Erythroblast (primary cell): ENCODE measurements at regions not wholly inside any gene's neighbourhood (a gene's known extent, or its start where the extent isn't known, plus 50 kb on each side); places are given as distances from the start of the nearest gene placed in this dataset.
"Not testable (repeated sequence)": the region's sequence is repeated elsewhere in the genome, so short reads cannot be mapped to it uniquely, and the experiment has no call there.

Experiments used
- DNase-seq, 2 experiments: peaks; one replicate each; lab custom pipeline; 2025; lab: John Stamatoyannopoulos, UW
- GATA1 ChIP-seq: IDR thresholded peaks from 2 replicates; pipeline ENCODE4 v1.6.1; 2011; ENCODE audit warnings: low read depth, mild to moderate bottlenecking, control low read depth, low read length, moderate library complexity
- POLR2A ChIP-seq: IDR thresholded peaks from 2 replicates; pipeline ENCODE4 v1.6.1; 2011; ENCODE audit warnings: mild to moderate bottlenecking, low read length

DNA sequence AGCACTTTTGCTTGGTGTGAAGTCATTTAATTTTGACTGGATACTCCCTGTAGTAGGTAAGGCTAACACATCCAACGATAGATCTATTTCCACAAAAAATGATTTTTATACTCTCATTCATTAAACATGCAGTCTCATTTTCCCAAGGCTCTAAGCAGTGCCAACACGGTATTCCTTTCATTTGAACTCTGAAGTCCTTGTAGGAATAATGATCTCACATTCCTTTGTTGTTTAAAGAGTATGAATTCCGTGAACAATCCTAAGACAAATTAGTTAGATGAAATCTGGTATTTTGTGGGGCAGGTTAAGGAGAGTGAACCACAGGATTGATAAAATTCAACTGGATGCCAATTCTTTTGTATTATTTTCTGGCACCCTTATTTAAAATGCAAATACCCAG is 66.6 kb downstream of the LACC1 start:
- TF ChIP-seq POLR2A = no peak
- TF ChIP-seq GATA1 = no peak
- DNase-seq = no peak

DNA sequence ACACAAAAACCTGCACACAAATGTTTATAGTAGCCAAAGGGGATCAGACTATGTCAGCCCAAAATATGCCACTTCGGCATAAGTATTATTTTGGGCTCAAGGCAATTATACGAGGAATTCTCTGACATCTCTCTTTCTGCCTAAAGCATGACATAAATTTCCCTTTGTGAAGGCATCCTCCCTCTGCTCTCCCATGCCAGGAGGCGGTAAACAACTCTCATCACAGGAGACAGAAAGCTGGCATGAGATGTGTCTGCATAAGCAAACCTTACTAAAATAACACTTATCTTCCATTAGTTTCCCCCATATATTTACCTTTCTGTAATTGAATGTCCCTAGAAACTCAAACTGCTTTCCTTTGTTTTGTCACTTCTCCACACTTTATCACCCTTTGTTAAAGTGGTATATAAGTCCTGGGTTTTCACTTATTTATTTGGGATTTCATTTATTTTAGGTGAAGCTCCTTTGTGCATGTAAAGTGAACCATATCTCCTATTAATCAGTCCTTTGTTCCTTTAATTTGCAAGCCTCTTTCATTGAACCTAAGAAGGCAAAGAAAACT is 68.3 kb downstream of the LACC1 start:
- DNase-seq = no peak
- TF ChIP-seq GATA1 (no peak), POLR2A (no peak)

DNA sequence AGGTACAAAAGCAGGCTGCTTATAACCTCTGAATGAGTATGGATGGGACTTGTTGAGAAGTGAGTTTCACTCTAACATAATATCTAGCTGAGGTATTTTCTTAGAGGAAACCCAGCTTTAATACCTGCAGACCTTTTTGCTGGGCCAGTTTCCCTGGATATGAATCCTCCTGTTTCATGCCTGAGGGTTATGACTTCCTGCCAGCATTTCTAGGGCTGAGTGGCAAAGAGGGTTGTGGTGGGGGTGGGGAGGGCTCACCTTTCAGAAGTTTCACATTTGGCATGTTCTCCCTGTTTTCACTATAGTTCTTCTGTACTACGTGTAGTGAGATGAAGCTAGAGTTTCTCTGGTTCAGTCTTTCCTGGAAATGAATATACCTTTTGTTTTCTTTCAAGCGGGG is 73.7 kb downstream of the LACC1 start:
- no peak for DNase-seq
- TF ChIP-seq POLR2A (no peak), GATA1 (no peak)

DNA sequence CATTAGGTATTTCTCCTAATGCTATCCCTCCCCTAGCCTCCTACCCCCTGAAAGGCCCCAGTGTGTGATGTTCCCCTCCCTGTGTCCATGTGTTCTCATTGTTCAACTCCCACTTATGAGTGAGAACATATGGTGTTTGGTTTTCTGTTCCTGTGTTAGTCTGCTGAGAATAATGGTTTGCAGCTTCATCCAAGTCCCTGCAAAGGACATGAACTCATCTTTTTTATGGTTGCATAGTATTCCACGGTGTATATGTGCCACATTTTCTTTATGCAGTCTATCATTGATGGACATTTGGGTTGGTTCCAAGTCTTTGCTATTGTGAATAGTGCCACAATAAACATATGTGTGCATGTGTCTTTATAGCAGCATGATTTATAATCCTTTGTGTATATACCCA is 77.3 kb downstream of the LACC1 start:
- not testable (repeated sequence) for DNase-seq

DNA sequence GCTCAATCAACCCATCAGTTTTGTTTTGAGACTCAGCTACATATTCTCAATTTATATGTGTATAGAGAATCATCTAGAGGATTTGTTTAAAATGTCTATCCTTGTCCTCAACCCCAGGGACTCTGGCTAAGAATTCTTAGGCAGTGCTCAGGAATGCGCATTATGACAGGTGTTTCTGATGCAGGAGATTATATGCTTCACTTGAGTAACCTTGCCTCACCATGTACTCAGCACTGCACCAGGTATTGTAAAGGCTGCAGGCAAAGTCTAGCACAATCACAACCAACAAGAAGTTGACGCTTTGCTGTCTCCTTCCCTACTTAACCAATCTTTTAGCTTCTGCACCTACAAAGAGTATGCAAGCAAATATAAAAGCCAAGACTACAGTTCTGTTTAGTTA is 79.6 kb downstream of the LACC1 start:
- no peak for DNase-seq
- TF ChIP-seq GATA1 = no peak
- no peak for TF ChIP-seq POLR2A

DNA sequence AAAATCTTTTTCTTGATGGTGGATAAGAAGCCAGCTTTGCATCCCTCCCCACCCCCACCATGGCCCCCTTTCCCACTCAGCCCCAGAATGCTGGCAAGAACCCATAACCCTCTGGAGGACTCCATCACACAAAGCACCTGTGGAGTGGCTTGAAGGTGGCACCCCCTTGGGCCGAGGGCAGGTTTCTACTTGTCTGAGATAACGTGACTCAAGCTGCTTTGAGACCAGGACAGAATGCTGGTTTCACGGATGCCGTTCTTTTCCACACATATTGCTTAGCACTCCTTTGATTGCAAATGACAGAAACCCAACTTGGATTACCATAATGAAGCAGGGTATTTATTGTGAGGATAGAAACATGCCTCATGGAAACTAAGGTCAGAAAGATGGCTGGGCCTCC is 82.2 kb downstream of the LACC1 start:
- no peak for DNase-seq
- TF ChIP-seq POLR2A (no peak), GATA1 (no peak)

DNA sequence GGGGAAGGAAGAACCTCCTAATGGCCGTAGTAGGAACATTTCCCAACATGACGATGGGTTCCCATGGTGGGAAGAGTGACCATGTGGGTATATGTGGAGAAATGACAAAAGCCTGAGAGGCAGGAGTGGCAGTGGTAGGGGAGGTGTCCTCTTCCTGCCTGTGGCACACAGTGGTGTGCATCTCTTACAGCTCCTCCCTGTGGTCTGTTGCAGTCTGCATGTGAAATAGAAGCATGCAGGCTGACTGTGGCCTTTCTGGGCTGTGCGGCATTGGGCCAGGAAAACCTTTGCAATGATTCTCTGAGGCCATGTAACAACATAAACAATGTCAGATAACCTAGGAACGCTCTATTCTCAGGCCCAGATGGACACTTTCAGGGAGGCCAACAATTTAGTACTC is 84.0 kb downstream of the LACC1 start:
- no peak for DNase-seq

DNA sequence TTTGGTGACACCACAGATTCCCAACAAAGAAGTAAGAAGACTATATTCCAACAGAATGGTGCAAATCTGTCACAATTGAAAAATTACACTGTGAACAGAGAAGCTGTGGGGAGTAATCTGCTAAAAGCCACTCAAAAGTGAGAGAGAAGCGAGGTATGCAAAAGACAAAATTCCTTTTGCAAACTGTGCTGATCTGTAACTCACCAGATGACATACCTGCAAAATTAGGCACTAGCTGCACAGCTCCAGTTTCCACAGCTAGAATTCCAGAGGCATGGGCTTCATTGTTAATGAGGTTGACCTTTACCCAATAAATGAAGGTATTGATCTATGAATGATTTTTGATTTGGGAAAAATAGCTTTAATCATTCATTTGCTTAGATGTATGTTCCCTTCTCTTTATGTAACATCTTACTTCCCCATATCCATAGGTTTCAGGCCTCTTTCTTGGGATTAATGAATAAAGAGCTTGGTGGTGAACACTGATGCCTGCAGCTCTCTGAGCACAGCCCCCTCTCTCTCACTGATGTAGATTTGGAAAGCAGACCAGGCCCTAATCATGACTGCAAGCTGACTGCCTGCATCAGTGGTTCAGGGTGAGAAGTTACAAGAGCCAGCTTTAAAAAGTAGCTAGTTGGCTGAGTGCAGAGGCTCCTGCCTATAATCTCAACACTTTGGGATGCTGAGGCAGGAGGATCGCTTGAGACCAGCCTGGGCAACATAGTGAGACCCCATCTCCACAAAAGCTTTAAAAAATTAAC is 85.2 kb downstream of the LACC1 start:
- TF ChIP-seq POLR2A = no peak
- TF ChIP-seq GATA1 = no peak
- DNase-seq = no peak

More for the DNA sequence above, 84.0 kb downstream of the LACC1 start:
- TF ChIP-seq GATA1 (no peak), POLR2A (no peak)

DNA sequence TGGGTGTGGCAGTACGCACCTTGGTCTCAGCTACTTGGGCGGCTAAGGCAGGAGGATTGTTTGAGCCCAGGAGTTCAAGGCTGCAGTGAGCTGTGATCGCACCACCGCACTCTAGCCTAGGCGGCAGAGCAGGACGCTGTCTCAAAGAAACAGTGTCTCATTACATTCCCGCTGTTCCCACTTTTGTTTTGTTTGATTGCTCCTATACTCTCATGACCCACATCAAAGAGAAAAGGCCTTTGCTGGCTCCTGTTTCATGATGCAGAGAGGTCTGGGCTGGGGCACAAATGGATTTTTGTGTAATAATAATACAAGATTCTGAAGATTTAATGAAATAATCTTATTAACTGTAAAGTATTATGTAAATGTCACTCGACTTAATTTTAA is 85.7 kb downstream of the LACC1 start:
- TF ChIP-seq GATA1 (no peak), POLR2A (no peak)
- no peak for DNase-seq

DNA sequence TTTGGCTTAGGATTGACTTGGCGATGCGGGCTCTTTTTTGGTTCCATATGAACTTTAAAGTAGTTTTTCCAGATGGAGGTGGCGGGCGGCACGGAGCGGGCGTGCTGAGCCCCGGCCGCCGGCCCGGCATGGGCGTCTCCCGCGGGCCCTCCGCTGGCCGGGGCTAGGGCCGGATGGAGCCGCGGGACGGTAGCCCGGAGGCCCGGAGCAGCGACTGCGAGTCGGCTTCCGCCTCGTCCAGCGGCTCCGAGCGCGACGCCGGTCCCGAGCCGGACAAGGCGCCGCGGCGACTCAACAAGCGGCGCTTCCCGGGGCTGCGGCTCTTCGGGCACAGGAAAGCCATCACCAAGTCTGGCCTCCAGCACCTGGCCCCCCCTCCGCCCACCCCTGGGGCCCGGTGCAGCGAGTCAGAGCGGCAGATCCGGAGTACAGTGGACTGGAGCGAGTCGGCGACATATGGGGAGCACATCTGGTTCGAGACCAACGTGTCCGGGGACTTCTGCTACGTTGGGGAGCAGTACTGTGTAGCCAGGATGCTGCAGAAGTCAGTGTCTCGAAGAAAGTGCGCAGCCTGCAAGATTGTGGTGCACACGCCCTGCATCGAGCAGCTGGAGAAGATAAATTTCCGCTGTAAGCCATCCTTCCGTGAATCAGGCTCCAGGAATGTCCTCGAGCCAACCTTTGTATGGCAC is 88.7 kb downstream of the LACC1 start:
- not testable (repeated sequence) for DNase-seq

DNA sequence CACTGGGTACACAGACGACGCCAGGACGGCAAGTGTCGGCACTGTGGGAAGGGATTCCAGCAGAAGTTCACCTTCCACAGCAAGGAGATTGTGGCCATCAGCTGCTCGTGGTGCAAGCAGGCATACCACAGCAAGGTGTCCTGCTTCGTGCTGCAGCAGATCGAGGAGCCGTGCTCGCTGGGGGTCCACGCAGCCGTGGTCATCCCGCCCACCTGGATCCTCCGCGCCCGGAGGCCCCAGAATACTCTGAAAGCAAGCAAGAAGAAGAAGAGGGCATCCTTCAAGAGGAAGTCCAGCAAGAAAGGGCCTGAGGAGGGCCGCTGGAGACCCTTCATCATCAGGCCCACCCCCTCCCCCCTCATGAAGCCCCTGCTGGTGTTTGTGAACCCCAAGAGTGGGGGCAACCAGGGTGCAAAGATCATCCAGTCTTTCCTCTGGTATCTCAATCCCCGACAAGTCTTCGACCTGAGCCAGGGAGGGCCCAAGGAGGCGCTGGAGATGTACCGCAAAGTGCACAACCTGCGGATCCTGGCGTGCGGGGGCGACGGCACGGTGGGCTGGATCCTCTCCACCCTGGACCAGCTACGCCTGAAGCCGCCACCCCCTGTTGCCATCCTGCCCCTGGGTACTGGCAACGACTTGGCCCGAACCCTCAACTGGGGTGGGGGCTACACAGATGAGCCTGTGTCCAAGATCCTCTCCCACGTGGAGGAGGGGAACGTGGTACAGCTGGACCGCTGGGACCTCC is 89.4 kb downstream of the LACC1 start:
- not testable (repeated sequence) for DNase-seq

DNA sequence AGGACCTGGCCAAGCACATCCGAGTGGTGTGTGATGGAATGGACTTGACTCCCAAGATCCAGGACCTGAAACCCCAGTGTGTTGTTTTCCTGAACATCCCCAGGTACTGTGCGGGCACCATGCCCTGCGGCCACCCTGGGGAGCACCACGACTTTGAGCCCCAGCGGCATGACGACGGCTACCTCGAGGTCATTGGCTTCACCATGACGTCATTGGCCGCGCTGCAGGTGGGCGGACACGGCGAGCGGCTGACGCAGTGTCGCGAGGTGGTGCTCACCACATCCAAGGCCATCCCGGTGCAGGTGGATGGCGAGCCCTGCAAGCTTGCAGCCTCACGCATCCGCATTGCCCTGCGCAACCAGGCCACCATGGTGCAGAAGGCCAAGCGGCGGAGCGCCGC is 90.2 kb downstream of the LACC1 start:
- DNase-seq = not testable (repeated sequence)

DNA sequence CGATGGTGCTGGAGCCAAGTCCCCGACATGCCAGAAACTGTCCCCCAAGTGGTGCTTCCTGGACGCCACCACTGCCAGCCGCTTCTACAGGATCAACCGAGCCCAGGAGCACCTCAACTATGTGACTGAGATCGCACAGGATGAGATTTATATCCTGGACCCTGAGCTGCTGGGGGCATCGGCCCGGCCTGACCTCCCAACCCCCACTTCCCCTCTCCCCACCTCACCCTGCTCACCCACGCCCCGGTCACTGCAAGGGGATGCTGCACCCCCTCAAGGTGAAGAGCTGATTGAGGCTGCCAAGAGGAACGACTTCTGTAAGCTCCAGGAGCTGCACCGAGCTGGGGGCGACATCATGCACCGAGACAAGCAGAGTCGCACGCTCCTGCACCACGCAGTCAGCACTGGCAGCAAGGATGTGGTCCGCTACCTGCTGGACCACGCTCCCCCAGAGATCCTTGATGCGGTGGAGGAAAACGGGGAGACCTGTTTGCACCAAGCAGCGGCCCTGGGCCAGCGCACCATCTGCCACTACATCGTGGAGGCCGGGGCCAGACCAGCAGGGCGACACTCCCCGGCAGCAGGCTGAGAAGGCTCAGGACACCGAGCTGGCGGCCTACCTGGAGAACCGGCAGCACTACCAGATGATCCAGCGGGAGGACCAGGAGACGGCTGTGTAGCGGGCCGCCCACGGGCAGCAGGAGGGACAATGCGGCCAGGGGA is 91.0 kb downstream of the LACC1 start:
- DNase-seq = not testable (repeated sequence)

DNA sequence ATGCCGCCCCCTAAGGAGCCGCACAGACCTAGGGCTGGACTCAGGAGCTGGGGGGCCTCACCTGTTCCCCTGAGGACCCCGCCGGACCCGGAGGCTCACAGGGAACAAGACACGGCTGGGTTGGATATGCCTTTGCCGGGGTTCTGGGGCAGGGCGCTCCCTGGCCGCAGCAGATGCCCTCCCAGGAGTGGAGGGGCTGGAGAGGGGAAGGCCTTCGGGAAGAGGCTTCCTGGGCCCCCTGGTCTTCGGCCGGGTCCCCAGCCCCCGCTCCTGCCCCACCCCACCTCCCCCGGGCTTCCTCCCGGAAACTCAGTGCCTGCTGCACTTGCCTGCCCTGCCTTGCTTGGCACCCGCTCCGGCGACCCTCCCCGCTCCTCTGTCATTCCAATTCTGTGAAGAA is 91.6 kb downstream of the LACC1 start:
- not testable (repeated sequence) for DNase-seq
